ENCODE measurements at regions not wholly inside any gene's neighbourhood (a gene's known extent, or its start where the extent isn't known, plus 50 kb on each side); places are given as distances from the start of the nearest gene placed in this dataset.

DNA sequence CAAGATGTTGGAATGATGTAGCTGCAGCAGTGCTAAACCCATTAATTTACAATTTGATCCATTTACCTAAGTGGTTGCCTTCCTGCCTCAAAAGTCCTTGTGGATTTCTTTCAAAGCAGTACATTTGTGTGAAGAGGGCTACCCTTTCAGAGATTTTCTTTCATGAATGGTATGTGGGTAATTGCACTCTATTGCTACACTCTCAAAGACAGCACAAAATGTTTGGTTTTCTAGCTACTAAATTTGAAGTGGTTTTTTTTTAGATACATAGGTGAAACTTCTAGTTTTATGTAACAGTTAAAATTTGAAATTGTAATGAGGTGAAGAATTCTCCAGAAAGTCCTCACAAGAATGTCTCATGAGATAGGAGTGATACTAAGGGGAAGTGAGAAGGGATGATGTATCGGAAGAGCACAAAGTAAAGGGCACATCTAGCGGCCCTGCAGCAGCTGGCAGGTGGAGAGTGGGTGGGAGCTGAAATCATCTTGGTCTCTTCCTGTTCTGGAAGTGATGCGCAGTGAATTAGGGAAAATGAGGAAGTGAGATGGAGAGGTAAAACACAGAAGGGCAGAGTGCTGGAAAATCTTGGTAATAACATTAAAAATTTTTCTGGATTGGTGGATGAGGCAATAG is 236.8 kb upstream of the MAN1A1 start:
- DNase-seq: no peak

- no peak for DNase-seq
Observed at GRCh38 chr6:119584088-119584487, 234.5 kb upstream of the MAN1A1 start.

DNA sequence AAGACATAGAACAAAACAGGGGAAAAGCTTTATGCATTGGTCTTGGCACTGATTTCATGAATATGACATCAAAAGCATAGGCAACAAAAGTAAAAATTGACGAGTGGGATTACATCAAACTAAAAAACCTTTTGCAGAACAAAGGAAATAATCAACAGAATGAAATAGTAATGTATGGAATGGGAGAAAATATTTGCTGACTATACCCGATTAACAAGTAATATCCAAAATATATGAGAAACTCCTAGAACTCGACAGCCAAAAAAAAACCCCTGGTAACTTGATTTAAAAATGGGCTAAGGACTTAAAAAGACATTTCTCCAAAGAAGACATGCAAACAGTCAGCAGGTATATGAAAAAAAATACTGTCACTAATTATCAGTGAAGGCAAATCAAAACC is 231.7 kb upstream of the MAN1A1 start:
- no peak for DNase-seq

DNA sequence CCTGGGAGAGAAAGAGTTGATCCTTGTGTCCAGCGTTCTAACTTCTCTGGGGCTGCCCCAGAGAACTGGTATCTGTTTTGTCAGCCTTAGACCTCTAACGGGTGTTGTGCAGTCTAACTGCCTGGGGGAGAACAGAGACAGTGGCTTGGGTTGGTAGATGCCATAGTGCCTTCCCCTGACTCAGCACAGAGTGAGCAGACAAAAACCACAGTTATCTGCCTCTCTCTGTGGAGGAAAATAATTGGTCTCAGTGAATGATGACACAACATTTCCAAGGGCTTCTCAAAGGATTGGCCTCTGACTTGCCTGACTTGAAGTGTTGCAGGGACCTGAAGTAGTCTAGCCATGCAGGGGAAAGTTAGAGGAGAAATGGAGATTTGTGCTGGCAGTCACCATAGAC is 226.2 kb upstream of the MAN1A1 start:
- DNase-seq: no peak

GRCh38 chr6:119568580-119568979 is 219.0 kb upstream of the MAN1A1 start:
- no peak for DNase-seq

DNA sequence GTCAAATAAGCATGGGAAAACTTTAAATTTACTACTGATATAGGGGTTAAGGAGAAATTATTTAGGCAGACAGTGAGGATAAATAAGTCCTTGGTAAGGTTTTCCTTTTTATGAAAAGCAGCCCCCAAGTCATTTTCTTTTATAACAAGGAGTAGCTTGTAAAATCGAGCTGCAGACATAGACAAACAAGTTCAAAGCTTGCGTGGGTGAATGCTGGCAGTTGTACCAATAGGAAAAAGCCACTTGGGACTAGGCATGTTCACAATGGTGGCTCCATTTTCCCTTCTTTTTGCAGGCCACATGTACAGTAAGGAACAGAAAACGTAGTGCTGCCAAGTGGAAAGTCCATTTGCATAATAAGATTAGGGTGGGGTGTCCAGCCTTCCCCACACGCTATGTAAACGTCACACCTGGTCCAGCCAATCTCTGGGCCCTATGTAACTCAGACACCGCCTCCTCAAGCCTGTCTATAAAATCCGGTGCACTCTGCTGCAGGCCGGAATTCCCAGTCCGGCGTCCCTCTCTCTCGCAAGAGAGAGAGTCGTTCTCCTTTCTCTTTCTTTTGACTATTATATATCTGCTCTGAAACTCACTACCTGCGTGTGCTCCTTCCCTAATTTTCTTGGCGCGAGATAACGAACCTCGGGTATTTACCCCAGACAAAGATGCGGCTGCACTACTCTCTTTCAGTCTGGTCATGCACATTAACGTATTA is 217.1 kb upstream of the MAN1A1 start:
- DNase-seq: peak; percentile 7

- DNase-seq: no peak
Observed at GRCh38 chr6:119565893-119566292, 216.3 kb upstream of the MAN1A1 start.

DNA sequence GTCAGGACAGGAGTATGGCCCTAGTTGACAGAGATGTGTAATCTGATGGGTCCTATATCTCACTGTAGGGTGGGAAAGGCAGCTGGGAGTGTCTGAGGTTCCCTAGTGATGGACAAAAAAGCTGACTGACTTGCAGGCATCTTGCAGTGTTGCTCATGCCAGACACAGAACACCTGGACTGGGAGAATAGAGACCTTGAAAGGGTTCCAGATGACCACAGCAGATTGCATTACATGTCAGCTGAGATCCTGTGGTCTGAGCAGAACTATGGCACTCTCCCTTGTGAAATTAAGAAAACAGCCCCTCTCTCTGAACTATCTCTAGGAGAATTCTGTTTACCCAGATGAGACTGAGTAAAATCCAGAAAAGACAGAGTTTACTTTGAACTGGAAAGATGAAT is 212.6 kb upstream of the MAN1A1 start:
- DNase-seq: no peak

DNA sequence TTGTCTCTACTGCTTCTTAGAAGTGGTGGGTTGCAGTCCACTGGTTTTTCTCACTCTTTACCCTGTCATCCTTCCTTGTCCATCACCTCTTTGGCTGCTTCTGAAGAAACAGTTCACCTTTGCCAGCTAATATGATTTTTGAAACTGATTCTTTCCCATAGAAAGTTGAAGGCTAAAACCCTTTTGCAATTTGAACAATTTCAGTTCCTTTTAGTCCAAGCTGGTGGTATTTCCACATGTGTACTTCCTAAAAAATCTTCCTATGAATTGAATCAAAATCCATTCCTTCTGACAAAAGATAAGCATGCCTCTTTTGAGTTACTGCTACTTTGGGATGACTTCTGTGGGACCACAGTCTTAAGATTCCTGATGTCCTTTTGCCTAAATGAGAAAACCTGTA is 210.0 kb upstream of the MAN1A1 start:
- no peak for DNase-seq

- no peak for DNase-seq
Observed at GRCh38 chr6:119557239-119557638, 207.7 kb upstream of the MAN1A1 start.

DNA sequence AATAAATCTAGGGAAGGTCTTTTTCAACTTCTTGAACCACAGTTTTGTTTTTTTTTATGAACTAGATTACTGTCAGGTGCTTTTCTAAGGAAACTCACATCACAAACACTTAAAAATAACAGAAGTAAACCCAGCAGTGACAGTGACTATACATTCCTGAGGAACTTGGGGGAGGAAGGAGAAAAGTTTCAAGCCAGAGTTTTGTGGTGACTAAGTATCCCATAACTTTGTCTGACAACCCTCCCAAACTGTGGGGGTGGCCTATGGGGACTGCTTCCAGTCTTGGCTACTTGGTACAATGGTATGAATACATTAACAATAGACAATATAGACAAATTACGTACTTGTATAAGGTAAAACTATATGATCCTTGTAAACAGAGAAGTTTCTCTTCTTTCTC is 202.5 kb upstream of the MAN1A1 start:
- no peak for DNase-seq

DNA sequence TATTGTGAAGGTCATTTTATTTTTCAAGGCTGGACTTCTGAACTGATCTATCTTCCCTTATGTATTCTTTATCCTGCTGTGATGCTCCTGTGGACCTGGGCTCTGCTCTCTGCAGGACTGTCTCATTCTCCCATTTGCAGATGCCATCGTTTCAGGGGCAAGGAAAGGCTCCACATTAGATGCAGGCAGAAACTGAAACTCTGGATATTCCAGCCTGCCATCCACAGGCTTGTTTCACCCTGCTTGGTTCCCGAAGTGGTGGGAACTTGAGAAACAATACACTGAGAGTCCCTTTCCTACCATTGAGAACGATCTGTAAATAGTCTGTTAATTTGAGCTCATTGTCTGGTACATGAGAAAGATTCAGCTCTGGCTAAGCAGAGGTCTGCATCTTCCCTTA is 197.5 kb upstream of the MAN1A1 start:
- DNase-seq: no peak

DNA sequence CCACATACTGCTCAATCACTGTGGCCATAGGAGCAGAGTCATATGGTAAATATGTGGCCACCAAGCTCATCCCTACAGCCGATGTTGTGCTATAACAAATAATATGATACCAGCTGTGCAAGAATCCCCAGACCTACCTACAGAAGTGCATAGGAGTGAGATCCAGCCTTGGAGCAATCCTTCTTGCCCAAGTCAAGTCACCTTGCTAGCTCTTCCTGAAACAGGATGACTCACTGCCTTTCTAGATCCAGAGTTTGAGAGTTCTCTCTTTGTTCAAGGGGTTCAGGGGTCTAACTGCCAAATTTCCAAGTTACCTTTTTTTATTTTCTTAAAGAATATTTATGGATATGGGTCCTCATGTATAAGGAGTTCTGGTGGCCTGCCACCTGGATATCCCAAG is 195.7 kb upstream of the MAN1A1 start:
- DNase-seq: no peak

- DNase-seq: no peak
Observed at GRCh38 chr6:119544325-119545175, 195.0 kb upstream of the MAN1A1 start.

GRCh38 chr6:119543332-119543731 is 193.8 kb upstream of the MAN1A1 start:
- DNase-seq: no peak

GRCh38 chr6:119542037-119542436 is 192.5 kb upstream of the MAN1A1 start:
- no peak for DNase-seq

- no peak for DNase-seq
Observed at GRCh38 chr6:119541132-119541905, 191.8 kb upstream of the MAN1A1 start.

- DNase-seq: no peak
Observed at GRCh38 chr6:119540417-119540816, 190.9 kb upstream of the MAN1A1 start.

GRCh38 chr6:119539066-119539746 is 189.6 kb upstream of the MAN1A1 start:
- DNase-seq: no peak

DNA sequence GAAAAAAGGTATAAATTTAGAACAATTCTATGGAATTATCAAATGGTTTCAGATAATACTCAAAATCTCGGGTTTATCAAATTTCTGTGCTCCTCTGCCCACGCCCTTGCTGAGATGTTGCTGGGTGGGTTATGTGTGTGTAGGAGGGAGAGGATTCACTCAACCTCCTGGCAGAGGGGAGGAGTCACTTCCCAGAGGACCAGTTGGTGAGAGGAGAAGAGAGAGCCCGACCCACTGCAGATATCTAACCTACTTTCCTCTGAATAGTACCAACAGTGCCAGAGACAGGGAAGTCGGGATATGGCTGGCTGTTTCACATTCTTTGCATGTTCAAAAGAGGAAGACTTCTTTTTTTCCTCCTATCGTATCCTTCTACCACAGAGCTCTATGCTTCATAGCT is 187.1 kb upstream of the MAN1A1 start:
- no peak for DNase-seq

- no peak for DNase-seq
Observed at GRCh38 chr6:119535332-119535731, 185.8 kb upstream of the MAN1A1 start.

Measured in occipital lobe (tissue), 1 donor.